Progenitor cell of endocrine pancreas (in vitro differentiated cells): ENCODE measurements at regions not wholly inside any gene's neighbourhood (a gene's known extent, or its start where the extent isn't known, plus 50 kb on each side); places are given as distances from the start of the nearest gene placed in this dataset.

Experiments used
- DNase-seq: peaks from one replicate; pipeline ENCODE4 v3.0.0; 2021; ENCODE audit warnings: low spot score; ENCODE audit not compliant: unreplicated experiment
- H3K27ac Mint-ChIP-seq: 2 replicates; pipeline ENCODE4 v1.8.0; 2021; ENCODE audit warnings: mild to moderate bottlenecking, moderate library complexity, mixed read lengths
- H3K27me3 Mint-ChIP-seq: 2 replicates; pipeline ENCODE4 v1.8.0; 2021; ENCODE audit warnings: mixed read lengths
- H3K36me3 Mint-ChIP-seq: 2 replicates; pipeline ENCODE4 v1.8.0; 2022; ENCODE audit warnings: mixed read lengths; ENCODE audit not compliant: insufficient read depth
- H3K4me1 Mint-ChIP-seq: 2 replicates; pipeline ENCODE4 v1.8.0; 2021; ENCODE audit warnings: low read depth, mixed read lengths
- H3K4me3 Mint-ChIP-seq: 2 replicates; pipeline ENCODE4 v1.8.0; 2021; ENCODE audit warnings: low read depth, mild to moderate bottlenecking, moderate library complexity, mixed read lengths
- H3K9me3 Mint-ChIP-seq: 2 replicates; pipeline ENCODE4 v1.8.0; 2021; ENCODE audit warnings: low read depth, mixed read lengths
- TF ChIP-seq, protein P1 (sequence below): fragments of 200-600 bp; sonication (generic); IDR thresholded peaks from one replicate; pipeline ENCODE4 v1.5.0; 2021; ENCODE audit warnings: antibody characterized with exemption, mild to moderate bottlenecking; ENCODE audit not compliant: unreplicated experiment

DNA sequence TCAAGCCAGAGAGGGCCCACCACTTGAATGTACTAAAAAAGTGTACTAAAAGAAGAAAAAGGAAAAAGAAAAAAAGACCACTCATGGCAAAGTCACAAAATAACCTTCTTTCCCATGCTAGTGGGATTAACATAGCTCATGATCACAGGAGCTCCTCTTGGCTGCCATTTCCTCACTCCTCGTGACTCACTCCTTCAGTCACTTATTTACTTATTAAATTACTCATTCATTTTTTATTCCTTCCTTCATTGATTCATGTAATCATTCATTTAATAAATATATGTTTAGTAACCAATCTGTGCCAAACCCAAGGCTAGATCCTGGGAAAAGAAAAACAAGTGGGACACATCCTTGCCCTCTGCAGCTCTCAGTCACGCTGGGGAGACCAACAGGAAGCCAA lies 300.5 kb downstream of the INSIG2 start:
- no peaks in the 10 kb centered on the region for H3K36me3 Mint-ChIP-seq
- DNase-seq: no peak
- H3K4me3 Mint-ChIP-seq: no peak overlapping the region
- H3K9me3 Mint-ChIP-seq: peaks cover 11% of the 10 kb centered on the region
- peaks cover 6% of the 10 kb centered on the region for H3K27me3 Mint-ChIP-seq
- TF ChIP-seq, protein P1, sequence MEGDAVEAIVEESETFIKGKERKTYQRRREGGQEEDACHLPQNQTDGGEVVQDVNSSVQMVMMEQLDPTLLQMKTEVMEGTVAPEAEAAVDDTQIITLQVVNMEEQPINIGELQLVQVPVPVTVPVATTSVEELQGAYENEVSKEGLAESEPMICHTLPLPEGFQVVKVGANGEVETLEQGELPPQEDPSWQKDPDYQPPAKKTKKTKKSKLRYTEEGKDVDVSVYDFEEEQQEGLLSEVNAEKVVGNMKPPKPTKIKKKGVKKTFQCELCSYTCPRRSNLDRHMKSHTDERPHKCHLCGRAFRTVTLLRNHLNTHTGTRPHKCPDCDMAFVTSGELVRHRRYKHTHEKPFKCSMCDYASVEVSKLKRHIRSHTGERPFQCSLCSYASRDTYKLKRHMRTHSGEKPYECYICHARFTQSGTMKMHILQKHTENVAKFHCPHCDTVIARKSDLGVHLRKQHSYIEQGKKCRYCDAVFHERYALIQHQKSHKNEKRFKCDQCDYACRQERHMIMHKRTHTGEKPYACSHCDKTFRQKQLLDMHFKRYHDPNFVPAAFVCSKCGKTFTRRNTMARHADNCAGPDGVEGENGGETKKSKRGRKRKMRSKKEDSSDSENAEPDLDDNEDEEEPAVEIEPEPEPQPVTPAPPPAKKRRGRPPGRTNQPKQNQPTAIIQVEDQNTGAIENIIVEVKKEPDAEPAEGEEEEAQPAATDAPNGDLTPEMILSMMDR: no peak
- H3K27ac Mint-ChIP-seq: no peak overlapping the region
- no peaks in the 10 kb centered on the region for H3K4me1 Mint-ChIP-seq

DNA sequence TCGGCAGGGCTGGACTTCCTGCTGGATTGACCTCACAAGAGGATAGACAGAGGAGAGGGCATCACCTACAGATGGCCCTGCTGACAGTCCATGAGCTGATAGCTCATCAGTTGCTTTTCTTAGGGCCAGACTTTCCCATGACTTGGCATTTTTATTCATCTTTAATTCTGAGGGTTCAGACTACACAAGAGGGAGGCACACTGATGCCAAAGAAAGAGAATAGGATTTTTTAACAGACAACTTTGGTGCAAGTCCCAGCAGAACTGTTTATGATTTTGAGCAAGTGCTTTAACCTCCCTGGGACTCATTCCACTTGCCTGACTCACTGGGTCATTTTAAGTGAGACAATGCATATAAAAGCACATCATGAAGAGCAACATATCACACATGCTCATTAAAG lies 299.2 kb downstream of the INSIG2 start:
- TF ChIP-seq, protein P1: no peak
- Mint-ChIP-seq H3K27ac (no peak overlapping the region), H3K4me1 (no peaks in the 10 kb centered on the region), H3K4me3 (no peak overlapping the region), H3K36me3 (no peaks in the 10 kb centered on the region), H3K9me3 (peaks cover 11% of the 10 kb centered on the region), H3K27me3 (peaks cover 6% of the 10 kb centered on the region)
- DNase-seq: no peak

DNA sequence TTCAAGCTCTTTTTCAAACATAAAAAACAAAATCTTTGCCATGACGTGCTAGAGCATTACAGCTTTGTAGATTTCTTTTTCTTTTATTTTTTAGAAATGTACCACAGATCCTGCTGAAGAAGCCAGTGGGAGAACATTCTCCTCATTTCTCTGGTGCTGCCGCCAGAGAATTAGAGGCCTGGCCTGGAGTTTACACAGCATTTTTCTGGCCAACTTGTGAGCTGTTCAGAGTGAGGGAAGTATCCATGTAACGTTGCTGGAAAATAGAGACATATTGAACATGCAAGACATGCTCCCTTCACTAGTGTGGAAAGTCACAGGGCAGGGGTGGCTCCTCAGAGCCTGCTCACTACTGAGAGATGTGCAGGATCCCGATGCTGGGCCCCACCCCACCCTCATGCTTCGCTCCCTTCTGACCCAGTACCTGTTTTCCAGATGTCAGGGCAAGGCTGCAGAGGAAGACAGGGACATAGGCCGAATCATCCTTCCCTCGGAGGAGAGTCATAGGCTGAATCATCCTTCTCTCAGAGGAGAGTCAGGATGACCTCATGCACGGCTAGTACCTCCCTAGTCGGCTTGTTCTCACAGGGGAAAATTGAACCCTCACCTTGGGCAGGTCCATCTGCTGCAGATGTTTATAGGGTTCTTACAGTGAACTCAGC lies 298.5 kb downstream of the INSIG2 start:
- Mint-ChIP-seq H3K4me3 (no peak overlapping the region), H3K36me3 (no peaks in the 10 kb centered on the region), H3K27ac (no peak overlapping the region), H3K4me1 (no peaks in the 10 kb centered on the region), H3K27me3 (peaks cover 6% of the 10 kb centered on the region), H3K9me3 (peaks cover 11% of the 10 kb centered on the region)
- TF ChIP-seq, protein P1: no peak
- no peak for DNase-seq

DNA sequence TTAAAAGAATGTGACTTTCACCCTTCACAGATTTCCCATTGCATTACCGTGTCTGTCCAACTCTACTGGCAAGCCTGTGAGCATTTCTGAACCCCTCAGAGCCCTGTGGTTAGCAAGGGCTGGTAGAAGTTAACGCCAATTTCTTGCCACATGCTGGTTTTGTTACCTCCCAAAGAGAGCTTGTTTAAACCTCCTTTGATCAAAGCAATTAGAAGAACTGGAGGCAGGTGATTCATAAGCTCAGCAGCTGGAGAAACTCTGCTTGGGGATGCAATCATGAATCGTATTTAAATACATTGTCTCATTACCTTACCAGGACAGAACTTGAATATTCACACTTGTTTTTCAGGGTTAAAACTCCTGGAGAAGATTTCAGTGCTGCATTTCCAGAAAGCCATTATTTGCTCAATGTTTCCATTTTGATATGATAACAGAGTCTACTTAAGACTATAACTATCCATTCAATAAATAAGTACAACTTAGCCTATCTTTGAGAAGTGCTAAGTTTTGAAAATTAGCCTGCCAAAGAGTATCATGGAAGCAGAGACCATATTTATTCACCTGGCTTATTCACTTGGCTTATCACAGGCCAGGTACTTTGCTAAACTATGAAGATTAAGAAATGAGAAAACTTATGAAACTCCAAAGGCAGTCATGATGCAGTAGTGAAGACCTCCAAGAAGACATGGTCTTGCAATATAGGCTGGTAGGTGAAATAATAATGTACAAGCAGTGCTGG lies 292.8 kb downstream of the INSIG2 start:
- H3K27ac Mint-ChIP-seq: no peak overlapping the region
- no peaks in the 10 kb centered on the region for H3K36me3 Mint-ChIP-seq
- H3K9me3 Mint-ChIP-seq: no peaks in the 10 kb centered on the region
- H3K4me1 Mint-ChIP-seq: no peaks in the 10 kb centered on the region
- DNase-seq: no peak
- H3K27me3 Mint-ChIP-seq: peaks cover 7% of the 10 kb centered on the region
- TF ChIP-seq, protein P1: no peak
- no peak overlapping the region for H3K4me3 Mint-ChIP-seq

DNA sequence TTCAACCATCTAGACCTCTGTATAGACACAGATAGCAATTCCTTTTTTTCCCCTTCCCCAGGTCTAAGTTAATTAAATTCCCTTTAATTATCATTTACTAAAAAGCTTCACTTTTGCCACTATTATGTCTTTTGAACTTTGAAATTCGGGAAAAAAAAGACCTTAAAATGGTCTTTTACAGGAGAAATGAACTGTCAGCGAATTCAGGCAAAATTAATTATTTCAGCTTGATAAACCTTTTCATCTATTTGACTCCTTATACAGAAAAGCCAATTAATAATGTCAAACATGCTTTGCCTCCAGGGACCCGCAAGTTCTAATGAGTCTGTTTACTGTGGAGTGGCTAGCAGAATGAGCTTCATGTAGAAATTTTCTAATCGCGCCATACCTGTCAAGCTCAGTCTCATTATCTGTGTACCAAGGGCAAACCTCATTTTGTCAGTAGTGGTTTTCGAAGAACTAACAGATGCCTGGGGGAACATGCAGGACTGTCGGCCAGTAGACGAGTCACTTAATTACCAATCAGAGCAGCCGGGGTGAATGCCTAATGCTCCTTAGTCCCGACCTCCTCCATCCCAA lies 287.7 kb downstream of the INSIG2 start:
- TF ChIP-seq, protein P1: no peak
- Mint-ChIP-seq H3K4me1 (peaks cover 6% of the 10 kb centered on the region), H3K27me3 (peaks cover 33% of the 10 kb centered on the region), H3K36me3 (no peaks in the 10 kb centered on the region), H3K9me3 (no peaks in the 10 kb centered on the region), H3K4me3 (no peak overlapping the region), H3K27ac (no peak overlapping the region)
- no peak for DNase-seq
